ENCODE measurements at regions not wholly inside any gene's neighbourhood (a gene's known extent, or its start where the extent isn't known, plus 50 kb on each side); places are given as distances from the start of the nearest gene placed in this dataset.

- H3K36me3 ChIP-seq (replicated peaks in 1 of 2; ENCODE audit: control insufficient read depth in 1 of 2, insufficient read depth in 2 of 2, low read length in 1 of 2), result no peaks in the 10 kb centered on the region
- ChIA-PET POLR2A (no interaction called here), CTCF (interaction anchor here (1.2 kb wide), 1 partner anchor 13 kb away, joined by 3 read pairs; no protein-coding TSS in a partner anchor)
- H3K79me2 ChIP-seq (ENCODE audit: insufficient read depth), result no peaks in the 10 kb centered on the region
- H4K20me1 ChIP-seq (ENCODE audit: insufficient read depth), result no peaks in the 10 kb centered on the region
- 67% methylated on average over 1 of the region's 1 CpG for WGBS (ENCODE audit: low lambda C conversion rate)
- no peak for DNase-seq
- H3K4me3 ChIP-seq (ENCODE audit: low read depth in 2 of 2, low read length in 1 of 2), result no peak overlapping the region
- no peaks in the 10 kb centered on the region for H3K9me2 ChIP-seq
- no peak overlapping the region for H3K4me2 ChIP-seq
- H3K4me1 ChIP-seq (ENCODE audit: control insufficient read depth in 1 of 2, insufficient read depth in 2 of 2, low read depth in 1 of 2, low read length in 1 of 2), result peaks cover 0 to 2% of the 10 kb centered on the region in 2 experiments; a peak in 2 of 4 replicates
- no peaks in the 10 kb centered on the region for H3K9me3 ChIP-seq
- TF ChIP-seq RXRA (IDR thresholded peaks at IDR 0.05; ENCODE audit: borderline replicate concordance, low read depth) (no peak), IRF3 (IDR thresholded peaks at IDR 0.05; ENCODE audit: low read depth, low read length) (no peak), TAF1 (IDR thresholded peaks at IDR 0.05; ENCODE audit: borderline replicate concordance, low read depth, low read length) (no peak), FOSL2 (IDR thresholded peaks at IDR 0.05; ENCODE audit: borderline replicate concordance, low read depth) (no peak), TCF12 (IDR thresholded peaks at IDR 0.05) (no peak), ELF1 (IDR thresholded peaks at IDR 0.05) (no peak), EZH2phosphoT487 (IDR thresholded peaks at IDR 0.05; ENCODE audit: borderline replicate concordance, low read depth) (no peak), MXI1 (IDR thresholded peaks at IDR 0.05; ENCODE audit: low read depth, low read length) (no peak)
- H3F3A ChIP-seq (replicated peaks; ENCODE audit: insufficient read depth), result no peaks in the 10 kb centered on the region
- H3K27me3 ChIP-seq (ENCODE audit: insufficient read depth), result no peaks in the 10 kb centered on the region
- no peak overlapping the region for H2AFZ ChIP-seq (ENCODE audit: low read depth)
- no peak overlapping the region for H3K27ac ChIP-seq (ENCODE audit: low read depth in 2 of 2, low read length in 1 of 2)
- no peak overlapping the region for H3K9ac ChIP-seq
Observed at GRCh38 chr3:181618260-181618659, 93.5 kb upstream of the SOX2 start.

- Histone ChIP-seq H3K27ac (ENCODE audit: low read depth in 2 of 2, low read length in 1 of 2) (no peak overlapping the region), H2AFZ (ENCODE audit: low read depth) (no peak overlapping the region), H3K9ac (no peak overlapping the region), H3K36me3 (replicated peaks in 1 of 2; ENCODE audit: control insufficient read depth in 1 of 2, insufficient read depth in 2 of 2, low read length in 1 of 2) (no peaks in the 10 kb centered on the region), H3K4me3 (ENCODE audit: low read depth in 2 of 2, low read length in 1 of 2) (no peak overlapping the region), H4K20me1 (ENCODE audit: insufficient read depth) (no peaks in the 10 kb centered on the region), H3K4me1 (ENCODE audit: control insufficient read depth in 1 of 2, insufficient read depth in 2 of 2, low read depth in 1 of 2, low read length in 1 of 2) (peaks cover 0 to 2% of the 10 kb centered on the region in 2 experiments; a peak in 2 of 4 replicates), H3K79me2 (ENCODE audit: insufficient read depth) (no peaks in the 10 kb centered on the region), H3K9me2 (no peaks in the 10 kb centered on the region), H3F3A (replicated peaks; ENCODE audit: insufficient read depth) (no peaks in the 10 kb centered on the region), H3K27me3 (ENCODE audit: insufficient read depth) (no peaks in the 10 kb centered on the region), H3K9me3 (no peaks in the 10 kb centered on the region), H3K4me2 (no peak overlapping the region)
- ChIA-PET CTCF (interaction anchor here (1.1 kb wide), 1 partner anchor 46 kb away, joined by 4 read pairs; no protein-coding TSS in a partner anchor), POLR2A (no interaction called here)
- DNase-seq, result no peak
- 64% methylated on average over 2 of the region's 2 CpGs for WGBS (ENCODE audit: low lambda C conversion rate)
- no peak for TF ChIP-seq TAF1 (IDR thresholded peaks at IDR 0.05; ENCODE audit: borderline replicate concordance, low read depth, low read length)
- TF ChIP-seq GABPA (IDR thresholded peaks at IDR 0.05; ENCODE audit: low read depth), result no peak
- peak; percentile 44; the same call in 1 of the 2 replicates for TF ChIP-seq GATA2 (CRISPR knock-in tag; IDR thresholded peaks at IDR 0.05)
Observed at GRCh38 chr3:181616088-181617070, 95.3 kb upstream of the SOX2 start.

Measured in SK-N-SH (cell line).